Stimulated activated CD4-positive, alpha-beta T cell treated with anti-CD3 and anti-CD28 coated beads, Interleukin-4, amount 100 ng/mL, for 1 hour (primary cell): ENCODE measurements at regions not wholly inside any gene's neighbourhood (a gene's known extent, or its start where the extent isn't known, plus 50 kb on each side); places are given as distances from the start of the nearest gene placed in this dataset.
A peak's percentile ranks its signal among the peaks of the same experiment; 100 is the strongest.
"Not testable (repeated sequence)": the region's sequence is repeated elsewhere in the genome, so short reads cannot be mapped to it uniquely, and the experiment has no call there.

ENCODE experiments used
- DNase-seq: peaks from one replicate; pipeline ENCODE4 v3.0.0-alpha.2; 2020

DNA sequence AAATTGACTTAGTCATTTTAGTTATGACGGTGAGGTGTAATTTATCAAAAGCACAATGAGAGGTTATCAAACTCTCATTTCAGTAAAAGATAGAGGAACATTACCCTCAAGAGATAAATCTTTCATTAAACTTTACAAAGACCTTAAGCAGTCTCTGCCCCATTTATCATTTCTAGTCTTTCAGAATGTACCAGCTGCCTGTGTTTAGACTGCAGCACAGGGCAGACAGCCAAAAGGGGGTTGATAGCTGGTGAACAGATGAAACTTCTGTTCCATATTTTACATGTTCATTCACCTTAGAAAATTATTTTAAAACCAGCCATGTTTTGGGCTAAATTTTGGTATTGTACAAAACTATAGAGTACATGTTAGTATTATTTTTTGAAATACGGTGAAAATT lies 514.6 kb upstream of the CNTN3 start:
- no peak for DNase-seq

DNA sequence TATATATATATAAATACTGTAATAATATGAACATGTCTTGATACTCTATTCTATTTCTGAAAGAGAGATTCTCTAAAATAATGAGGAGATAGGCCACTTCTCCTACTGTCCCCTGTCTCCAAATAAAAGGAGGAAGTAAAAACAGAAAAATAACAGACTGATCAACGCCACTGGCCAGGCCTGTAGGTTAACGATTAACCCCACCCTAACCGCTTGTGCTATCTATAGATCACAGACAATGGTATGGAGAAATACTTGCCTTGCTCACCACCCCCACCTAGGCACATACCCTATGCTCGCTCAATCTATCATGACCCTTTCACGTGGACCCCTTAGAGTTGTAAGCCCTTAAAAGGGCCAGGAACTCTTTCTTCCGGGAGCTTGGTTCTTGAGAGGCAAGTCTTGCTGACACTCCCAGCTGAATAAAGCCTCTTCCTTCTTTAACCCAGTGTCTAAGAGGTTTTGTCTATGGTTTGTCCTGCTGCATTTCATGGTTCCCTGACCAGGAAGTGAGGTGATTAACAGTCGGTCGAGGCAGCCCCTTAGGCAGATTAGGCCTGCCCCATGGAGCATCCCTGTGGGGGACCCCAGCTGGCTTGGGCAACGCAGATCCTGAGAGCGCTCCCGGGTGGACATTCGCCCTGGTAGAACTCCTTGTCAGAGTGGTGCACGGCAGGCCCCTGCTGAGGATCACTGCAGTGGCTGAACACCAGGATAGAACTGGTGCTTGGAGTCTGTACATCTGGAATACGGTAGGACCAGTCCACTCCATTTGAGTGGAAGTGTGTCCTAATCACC lies 521.8 kb upstream of the CNTN3 start:
- DNase-seq: no peak

GRCh38 chr3:75138345-75138744 lies 523.9 kb upstream of the CNTN3 start:
- no peak for DNase-seq

DNA sequence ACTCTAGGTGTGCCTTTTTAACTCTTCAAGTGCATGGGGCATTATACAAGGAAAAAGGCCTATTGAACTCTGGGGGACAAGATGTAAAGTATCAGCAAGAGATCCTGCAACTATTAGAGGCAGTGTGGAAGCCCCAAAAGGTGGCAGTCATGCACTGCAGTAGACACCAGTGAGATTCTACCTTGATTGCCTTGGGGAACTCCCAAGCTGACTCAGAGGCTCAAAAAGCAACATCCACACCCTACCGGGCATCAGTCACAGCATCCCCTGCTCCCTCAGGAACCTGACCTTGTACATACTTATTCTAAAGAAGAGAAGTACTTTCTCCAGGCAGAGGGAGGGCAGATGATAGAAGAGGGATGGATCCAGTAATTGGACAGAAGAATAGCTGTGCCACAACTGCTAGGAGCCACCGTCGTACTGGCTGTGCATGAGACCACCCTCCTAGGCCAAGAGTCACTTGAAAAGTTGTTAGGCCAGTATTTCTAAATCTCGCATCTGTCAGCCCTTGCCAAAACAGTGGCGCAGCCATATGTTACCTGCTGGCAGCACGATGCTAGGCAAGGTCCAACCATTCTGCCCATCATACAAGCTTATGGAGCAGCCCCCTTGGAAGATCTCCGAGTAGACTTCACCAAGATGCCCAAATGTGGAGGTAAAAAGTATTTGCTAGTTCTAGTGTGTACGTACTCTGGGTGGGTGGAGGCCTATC lies 523.1 kb upstream of the FRG2C start:
- no peak for DNase-seq

DNA sequence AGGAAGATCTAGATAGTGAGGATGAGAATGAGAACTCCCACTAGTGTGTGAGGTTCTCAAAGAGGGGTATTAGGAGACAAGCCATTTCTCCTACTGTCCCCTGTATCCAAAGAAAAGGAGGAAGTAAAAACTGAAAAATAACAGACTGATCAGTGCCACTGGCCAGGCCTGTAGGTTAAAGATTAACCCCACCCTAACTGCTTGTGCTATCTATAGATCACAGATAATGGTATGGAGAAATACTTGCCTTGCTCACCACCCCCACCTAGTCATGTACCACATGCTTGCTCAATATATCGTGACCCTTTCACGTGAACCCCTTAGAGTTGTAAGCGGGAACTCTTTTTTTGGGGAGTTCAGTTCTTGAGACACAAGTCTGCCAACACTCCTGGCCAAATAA lies 519.7 kb upstream of the FRG2C start:
- DNase-seq: no peak

DNA sequence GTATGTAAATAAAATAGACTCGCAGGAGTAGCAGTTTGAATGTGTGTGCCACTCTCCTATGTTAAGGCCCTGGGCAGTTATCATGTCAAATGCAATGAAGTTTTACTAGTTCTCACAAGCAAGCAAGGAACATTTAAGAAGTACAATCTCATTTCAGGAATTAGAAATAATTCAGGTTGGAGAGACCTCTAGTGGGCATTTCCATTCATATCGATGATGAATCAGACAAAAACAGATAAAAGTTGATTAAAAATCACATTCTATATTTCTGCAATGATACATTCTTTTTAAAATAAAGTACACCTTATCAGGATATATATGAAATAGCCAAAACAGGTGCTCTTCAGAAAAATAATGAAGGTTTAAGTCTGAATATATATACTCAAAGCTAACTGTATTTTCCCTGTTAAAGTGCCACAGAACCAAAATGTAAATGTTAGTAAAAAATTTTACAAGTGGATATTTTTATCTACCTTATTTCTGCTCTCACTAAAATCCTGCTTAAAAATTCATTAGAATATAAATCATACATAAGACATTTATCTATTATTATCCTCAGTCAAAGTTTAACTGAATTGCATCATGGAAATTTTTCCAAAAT lies 492.4 kb upstream of the FRG2C start:
- no peak for DNase-seq

GRCh38 chr3:75176937-75177336 lies 487.2 kb upstream of the FRG2C start:
- DNase-seq: no peak

- no peak for DNase-seq
These were observed 483.7 kb upstream of the FRG2C start for GRCh38 chr3:75180235-75180944.

GRCh38 chr3:75180945-75181298 lies 483.2 kb upstream of the FRG2C start:
- no peak for DNase-seq

DNA sequence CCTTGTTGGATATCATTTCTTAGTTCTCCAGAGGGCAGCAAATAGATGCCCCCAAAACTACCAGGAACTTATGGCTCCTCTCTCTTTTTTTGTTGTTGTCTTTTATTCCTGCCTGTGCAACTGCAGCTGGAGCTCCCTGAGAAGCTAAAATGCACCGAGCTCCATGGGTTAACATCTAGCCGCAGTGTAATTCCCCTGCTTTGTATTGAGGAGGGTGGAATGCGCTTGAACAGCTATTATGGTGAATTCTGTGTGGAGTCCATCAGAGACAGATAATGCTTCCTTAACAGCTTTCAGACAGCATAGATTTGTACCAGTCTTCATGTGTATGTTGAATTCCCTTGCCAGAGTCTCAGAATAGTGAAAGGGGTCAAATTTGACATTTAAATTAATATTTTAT lies 475.2 kb upstream of the FRG2C start:
- DNase-seq: no peak

GRCh38 chr3:75192146-75192616 lies 471.9 kb upstream of the FRG2C start:
- DNase-seq: peak; percentile 24

DNA sequence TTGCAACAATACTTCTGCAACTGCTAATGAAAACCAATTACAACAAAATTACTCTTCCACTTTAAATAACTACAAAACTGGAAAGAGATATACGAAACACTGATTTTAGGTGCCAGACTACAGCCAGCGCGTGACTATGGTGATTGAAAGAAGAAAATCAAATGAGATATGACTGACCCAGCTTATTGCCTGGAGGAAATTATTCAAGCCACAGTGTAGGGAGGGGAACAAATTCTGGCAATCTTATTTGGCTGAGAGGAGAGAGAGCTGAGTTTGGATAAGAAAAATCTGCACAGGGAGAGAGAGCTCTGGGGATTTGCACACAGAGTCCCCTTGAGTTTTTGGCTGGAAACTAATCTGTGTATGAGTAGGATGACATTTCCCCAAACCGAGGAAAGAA lies 470.3 kb upstream of the FRG2C start:
- no peak for DNase-seq

GRCh38 chr3:75214332-75214731 lies 449.8 kb upstream of the FRG2C start:
- DNase-seq: not testable (repeated sequence)

DNA sequence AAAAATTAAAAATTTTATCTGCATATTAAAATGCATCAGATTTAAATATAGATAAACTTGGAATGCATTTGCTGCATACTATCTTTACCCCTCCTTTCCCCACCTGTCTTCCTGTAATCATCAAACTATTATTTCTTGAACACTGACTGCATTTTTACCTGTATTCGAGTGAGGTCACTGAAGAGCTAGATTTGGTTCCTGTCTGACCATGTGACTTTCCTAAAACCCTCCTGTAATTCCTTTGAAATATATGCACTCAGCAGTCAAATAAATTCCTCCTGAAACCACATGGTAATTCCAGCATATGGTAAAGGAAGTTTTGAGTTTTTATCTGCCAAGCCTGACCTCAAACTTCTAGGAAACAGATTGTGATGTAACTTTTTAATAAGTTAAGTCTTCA lies 445.6 kb upstream of the FRG2C start:
- DNase-seq: no peak

DNA sequence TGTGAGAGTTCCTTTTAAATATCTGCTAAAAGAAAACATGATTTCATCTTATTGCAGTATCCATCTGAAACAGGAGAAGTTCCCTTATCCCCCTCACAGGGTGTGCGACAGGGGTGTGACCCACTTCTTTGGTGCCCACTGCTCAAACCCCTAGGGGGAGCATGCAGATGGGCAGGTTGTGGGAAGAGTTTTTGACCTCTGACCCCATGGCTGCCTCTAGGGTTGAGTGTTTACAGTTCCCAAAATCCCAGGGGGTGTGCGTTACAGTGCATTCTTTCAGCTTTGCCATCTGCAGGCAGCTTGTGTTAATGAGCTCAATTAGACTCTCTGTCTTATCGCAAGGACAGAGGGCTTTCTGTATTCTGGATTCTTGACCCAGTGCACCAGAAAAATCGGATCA lies 443.2 kb upstream of the FRG2C start:
- DNase-seq: no peak

GRCh38 chr3:75224412-75224811 lies 439.7 kb upstream of the FRG2C start:
- no peak for DNase-seq

DNA sequence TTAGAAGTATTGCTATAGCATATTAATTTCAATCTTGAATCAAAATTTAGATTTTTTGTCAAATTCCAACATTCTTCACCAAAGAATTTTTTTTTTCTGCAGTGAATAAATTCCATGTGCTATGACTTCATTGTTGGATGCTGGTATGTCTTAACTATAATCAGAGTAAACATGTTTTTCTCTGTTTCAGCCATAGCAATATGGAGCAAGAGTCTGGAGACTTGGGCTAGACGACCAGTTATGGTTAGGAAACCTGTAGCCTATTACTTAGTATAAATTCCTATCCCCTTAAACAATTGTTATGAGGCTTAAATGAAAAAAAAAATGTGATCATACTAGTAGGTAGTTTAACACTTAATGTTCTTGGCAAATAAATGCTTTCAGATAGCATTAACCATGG lies 431.9 kb upstream of the FRG2C start:
- no peak for DNase-seq

GRCh38 chr3:75235631-75236030 lies 428.5 kb upstream of the FRG2C start:
- no peak for DNase-seq

GRCh38 chr3:75237053-75237452 lies 427.1 kb upstream of the FRG2C start:
- no peak for DNase-seq

DNA sequence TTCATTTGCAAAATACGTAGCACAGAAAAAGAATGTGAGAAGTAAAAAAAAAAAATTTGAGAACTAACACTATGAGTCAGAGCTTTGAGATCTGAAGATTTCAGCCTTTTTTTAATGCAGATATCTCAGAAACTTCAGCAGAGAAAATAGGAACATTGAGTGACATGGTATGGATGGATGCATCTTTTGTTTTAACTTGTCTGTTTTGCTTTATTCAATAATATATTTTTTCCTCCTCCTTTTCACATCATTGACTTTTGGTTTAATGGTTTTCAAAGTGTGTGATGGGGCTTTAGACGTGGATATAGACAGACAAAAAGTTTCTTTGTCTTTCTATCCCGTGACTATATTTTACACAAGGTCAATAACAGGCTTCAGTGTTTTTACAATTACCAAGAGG lies 426.7 kb upstream of the FRG2C start:
- DNase-seq: no peak

- not testable (repeated sequence) for DNase-seq
These were observed 422.7 kb upstream of the FRG2C start for GRCh38 chr3:75241226-75241962.

GRCh38 chr3:75242012-75242735 lies 422.0 kb upstream of the FRG2C start:
- DNase-seq: no peak
